Stomach (tissue), 4 donors: ENCODE measurements at regions not wholly inside any gene's neighbourhood (a gene's known extent, or its start where the extent isn't known, plus 50 kb on each side); places are given as distances from the start of the nearest gene placed in this dataset.

Experiments
- EP300 ChIP-seq: sonication (generic); formaldehyde crosslinking; IDR thresholded peaks from one replicate; pipeline ENCODE4 v1.6.1; 2017; ENCODE audit warnings: antibody characterized with exemption
- POLR2A ChIP-seq, 4 donors: fragments of 450-650 bp; IDR thresholded peaks; one replicate each; pipeline ENCODE4 v1.6.1; 2016; ENCODE audit warnings: antibody characterized with exemption in 4 of 4, control low read depth in 2 of 4, mild to moderate bottlenecking in 1 of 4, moderate library complexity in 1 of 4
- TF ChIP-seq, protein P1 (sequence below), 7 experiments: fragments of 450-650 bp in 4 of 7; fragments of 200-600 bp in 3 of 7; sonication (generic) in 3 of 7; IDR thresholded peaks; one replicate each; pipeline ENCODE4 v1.5.1; 2016 to 2019; ENCODE audit warnings: antibody characterized with exemption in 7 of 7, control low read depth in 2 of 7, mild to moderate bottlenecking in 1 of 7

DNA sequence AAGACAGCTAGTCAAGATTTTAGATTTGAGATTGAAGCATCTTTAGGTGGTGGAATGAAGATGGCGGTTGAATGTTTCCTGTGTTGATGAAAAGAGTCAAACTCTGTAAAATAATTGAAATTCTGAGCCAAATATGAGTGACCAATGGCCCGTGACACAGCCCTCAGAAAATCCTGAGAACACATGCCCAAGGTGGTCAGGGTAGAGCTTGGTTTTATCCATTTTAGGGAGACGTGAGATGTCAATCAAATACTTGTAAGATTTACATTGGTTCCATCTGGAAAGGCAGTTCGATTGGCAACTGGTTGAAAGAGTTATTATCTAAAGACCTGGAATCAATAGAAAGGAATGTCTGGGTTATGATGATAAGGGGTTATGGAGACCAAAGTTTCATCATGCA lies 198.0 kb upstream of the AGAP1 start:
- TF ChIP-seq, protein P1, sequence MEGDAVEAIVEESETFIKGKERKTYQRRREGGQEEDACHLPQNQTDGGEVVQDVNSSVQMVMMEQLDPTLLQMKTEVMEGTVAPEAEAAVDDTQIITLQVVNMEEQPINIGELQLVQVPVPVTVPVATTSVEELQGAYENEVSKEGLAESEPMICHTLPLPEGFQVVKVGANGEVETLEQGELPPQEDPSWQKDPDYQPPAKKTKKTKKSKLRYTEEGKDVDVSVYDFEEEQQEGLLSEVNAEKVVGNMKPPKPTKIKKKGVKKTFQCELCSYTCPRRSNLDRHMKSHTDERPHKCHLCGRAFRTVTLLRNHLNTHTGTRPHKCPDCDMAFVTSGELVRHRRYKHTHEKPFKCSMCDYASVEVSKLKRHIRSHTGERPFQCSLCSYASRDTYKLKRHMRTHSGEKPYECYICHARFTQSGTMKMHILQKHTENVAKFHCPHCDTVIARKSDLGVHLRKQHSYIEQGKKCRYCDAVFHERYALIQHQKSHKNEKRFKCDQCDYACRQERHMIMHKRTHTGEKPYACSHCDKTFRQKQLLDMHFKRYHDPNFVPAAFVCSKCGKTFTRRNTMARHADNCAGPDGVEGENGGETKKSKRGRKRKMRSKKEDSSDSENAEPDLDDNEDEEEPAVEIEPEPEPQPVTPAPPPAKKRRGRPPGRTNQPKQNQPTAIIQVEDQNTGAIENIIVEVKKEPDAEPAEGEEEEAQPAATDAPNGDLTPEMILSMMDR (IDR thresholded peaks at IDR 0.05) = no peak
- TF ChIP-seq EP300 (no peak), POLR2A (IDR thresholded peaks at IDR 0.05) (no peak)
